Esophagus (tissue), 2 donors: ENCODE measurements at regions not wholly inside any gene's neighbourhood (a gene's known extent, or its start where the extent isn't known, plus 50 kb on each side); places are given as distances from the start of the nearest gene placed in this dataset.
"Not testable (repeated sequence)": the region's sequence is repeated elsewhere in the genome, so short reads cannot be mapped to it uniquely, and the experiment has no call there.

Experiments
- H3K27ac ChIP-seq, 2 donors: one replicate each; pipeline ENCODE4 v1.5.1; 2013; ENCODE audit warnings: low read depth in 2 of 2, mild to moderate bottlenecking in 2 of 2, inconsistent platforms in 1 of 2, low read length in 1 of 2, moderate library complexity in 1 of 2
- H3K27me3 ChIP-seq, 2 donors: one replicate each; pipeline ENCODE4 v1.6.1; 2013; ENCODE audit warnings: low read length in 2 of 2, control low read depth in 1 of 2, mild to moderate bottlenecking in 1 of 2; ENCODE audit not compliant: insufficient read depth in 2 of 2, control insufficient read depth in 1 of 2
- H3K36me3 ChIP-seq, 2 donors: one replicate each; pipeline ENCODE4 v1.6.1; 2013; ENCODE audit warnings: low read length in 1 of 2; ENCODE audit not compliant: control insufficient read depth in 2 of 2, insufficient read depth in 2 of 2
- H3K4me1 ChIP-seq, 2 donors: one replicate each; pipeline ENCODE4 v1.6.1; 2013; ENCODE audit warnings: low read length in 1 of 2; ENCODE audit not compliant: control insufficient read depth in 2 of 2, insufficient read depth in 2 of 2
- H3K4me3 ChIP-seq, 2 donors: one replicate each; pipeline ENCODE4 v1.5.1; 2013; ENCODE audit warnings: low read length in 2 of 2, mild to moderate bottlenecking in 2 of 2, low read depth in 1 of 2, moderate library complexity in 1 of 2
- H3K9me3 ChIP-seq, 2 donors: one replicate each; pipeline ENCODE4 v1.6.1; 2013; ENCODE audit warnings: mild to moderate bottlenecking in 2 of 2, low read depth in 1 of 2, low read length in 1 of 2, moderate library complexity in 1 of 2; ENCODE audit not compliant: control insufficient read depth in 2 of 2, insufficient read depth in 1 of 2
- WGBS, 2 donors: extraction: QIAGEN DNeasy Blood & Tissue Kit; methylation state at CpG; one replicate each; pipeline ENCODE4 v1.1.7; 2013; 5-methylcytosine and 5-hydroxymethylcytosine counted together
- donor health status: healthy with polysubstance abuse.
- donor health status: Bipolar disorder and iron deficiency.

GRCh38 chr12:67716817-67717216, 68.3 kb downstream of the DYRK2 start:
- 27 to 32% methylated on average over 1 of the region's 1 CpG for WGBS, 2 donors
- Histone ChIP-seq H3K4me3 (no peak overlapping the region), H3K27ac (no peak overlapping the region)

DNA sequence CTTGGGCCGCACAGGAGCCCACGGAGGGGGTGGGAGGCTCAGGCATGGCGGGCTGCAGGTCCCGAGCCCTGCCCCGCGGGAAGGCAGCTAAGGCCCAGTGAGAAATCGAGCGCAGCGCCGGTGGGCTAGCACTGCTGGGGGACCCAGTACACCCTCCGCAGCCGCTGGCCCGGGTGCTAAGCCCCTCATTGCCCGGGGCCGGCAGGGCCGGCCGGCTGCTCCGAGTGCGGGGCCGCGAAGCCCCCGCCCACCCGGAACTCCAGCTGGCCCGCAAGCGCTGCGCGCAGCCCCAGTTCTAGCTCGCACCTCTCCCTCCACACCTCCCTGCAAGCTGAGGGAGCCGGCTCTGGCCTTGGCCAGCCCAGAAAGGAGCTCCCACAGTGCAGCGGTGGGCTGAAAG, 70.8 kb downstream of the DYRK2 start:
- WGBS, 2 donors = 68 to 82% methylated on average over 19 to 23 of the region's 30 CpGs
- not testable (repeated sequence) for H3K9me3 ChIP-seq, H3K27ac ChIP-seq, H3K4me1 ChIP-seq, H3K27me3 ChIP-seq, H3K36me3 ChIP-seq, H3K4me3 ChIP-seq

More at GRCh38 chr12:67716817-67717216, 68.3 kb downstream of the DYRK2 start:
- Histone ChIP-seq H3K27me3 (no peaks in the 10 kb centered on the region), H3K4me1 (no peaks in the 10 kb centered on the region), H3K36me3 (no peaks in the 10 kb centered on the region), H3K9me3 (no peaks in the 10 kb centered on the region)

DNA sequence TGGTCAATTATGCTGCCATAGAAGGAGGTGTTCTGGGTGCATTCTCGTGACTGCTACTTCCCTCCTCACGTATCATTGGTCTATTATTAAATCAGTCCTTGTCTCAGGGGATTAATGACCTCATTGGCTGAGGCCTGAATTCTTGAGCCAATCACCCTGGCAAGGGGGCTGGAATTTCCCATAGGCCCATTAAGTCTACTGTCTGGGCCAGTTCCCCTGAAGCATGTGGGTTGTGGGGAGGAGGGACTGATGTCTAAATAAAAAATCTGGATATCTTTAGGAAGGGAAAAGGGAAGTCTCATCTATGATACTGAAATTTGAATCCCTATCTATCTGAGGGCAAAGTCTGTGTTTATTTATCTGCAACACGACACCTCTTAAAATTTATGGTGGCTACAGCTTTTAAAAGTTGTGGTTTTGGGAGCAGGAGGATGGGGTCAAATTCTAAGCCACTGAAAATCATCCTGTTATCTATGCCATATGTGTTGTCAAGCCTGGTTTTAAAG, 71.9 kb downstream of the DYRK2 start:
- Histone ChIP-seq H3K9me3 (no peaks in the 10 kb centered on the region), H3K27ac (no peak overlapping the region), H3K4me3 (no peak overlapping the region), H3K4me1 (no peaks in the 10 kb centered on the region), H3K36me3 (no peaks in the 10 kb centered on the region), H3K27me3 (no peaks in the 10 kb centered on the region)
- WGBS, 2 donors = 58 to 60% methylated on average over 3 of the region's 3 CpGs

GRCh38 chr12:67721248-67721647, 72.7 kb downstream of the DYRK2 start:
- Histone ChIP-seq H3K4me3 (no peak overlapping the region), H3K36me3 (no peaks in the 10 kb centered on the region), H3K4me1 (no peaks in the 10 kb centered on the region), H3K27me3 (no peaks in the 10 kb centered on the region), H3K9me3 (no peaks in the 10 kb centered on the region), H3K27ac (no peak overlapping the region)
- 34 to 47% methylated on average over 4 of the region's 4 CpGs for WGBS, 2 donors

GRCh38 chr12:67722296-67722695, 73.8 kb downstream of the DYRK2 start:
- Histone ChIP-seq H3K9me3 (no peaks in the 10 kb centered on the region), H3K36me3 (no peaks in the 10 kb centered on the region), H3K27me3 (no peaks in the 10 kb centered on the region), H3K4me3 (no peak overlapping the region), H3K4me1 (no peaks in the 10 kb centered on the region), H3K27ac (no peak overlapping the region)
- 83 to 89% methylated on average over 1 of the region's 1 CpG for WGBS, 2 donors

GRCh38 chr12:67726868-67727267, 78.3 kb downstream of the DYRK2 start:
- WGBS, 2 donors = 87 to 90% methylated on average over 3 of the region's 3 CpGs
- no peaks in the 10 kb centered on the region for H3K9me3 ChIP-seq
- no peak overlapping the region for H3K4me3 ChIP-seq
- no peaks in the 10 kb centered on the region for H3K4me1 ChIP-seq
- no peak overlapping the region for H3K27ac ChIP-seq
- no peaks in the 10 kb centered on the region for H3K36me3 ChIP-seq
- H3K27me3 ChIP-seq = no peaks in the 10 kb centered on the region

DNA sequence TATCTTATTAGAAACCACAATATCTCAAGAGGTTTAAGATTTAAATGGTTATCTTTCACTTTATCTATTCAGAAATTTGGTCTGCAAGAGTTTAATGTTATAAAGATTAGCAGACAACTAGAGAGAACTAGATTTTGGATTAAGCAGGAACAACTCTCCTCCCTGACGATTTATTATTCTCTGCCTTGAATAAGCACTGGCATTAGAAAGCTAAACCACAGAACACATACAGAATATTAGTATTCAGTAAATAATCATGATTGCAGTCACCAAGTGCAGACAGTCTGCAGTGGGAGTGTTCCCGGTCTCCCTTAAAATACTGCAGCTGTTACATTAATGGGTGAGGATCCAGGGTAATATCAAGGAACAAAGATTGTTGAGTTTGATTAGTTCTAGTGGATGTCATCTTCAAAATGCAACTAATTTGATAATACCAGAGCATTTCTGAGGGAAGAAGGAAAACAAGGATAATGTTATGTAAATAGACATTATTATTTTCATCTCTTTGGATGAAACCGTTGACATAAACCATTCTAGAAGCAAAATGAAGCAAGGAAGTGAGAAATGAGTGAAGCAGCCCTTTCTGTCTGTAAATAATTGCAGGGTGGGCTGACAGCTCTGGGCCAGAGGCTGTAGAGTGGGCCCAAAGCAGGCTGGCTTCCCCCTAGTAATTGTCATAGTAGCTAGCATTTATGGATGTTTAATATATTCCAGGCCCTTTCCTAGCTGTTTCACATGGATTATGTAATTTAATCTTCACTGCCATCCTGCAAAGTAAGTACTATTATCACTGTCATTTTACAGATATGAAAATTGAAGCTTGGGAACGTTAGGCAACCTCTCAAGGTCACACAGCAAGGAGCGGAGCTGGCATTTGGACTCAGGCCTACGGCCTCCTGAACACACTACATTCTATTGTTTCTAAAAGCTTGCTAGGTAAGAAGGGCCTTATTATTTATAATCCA, 79.4 kb downstream of the DYRK2 start:
- Histone ChIP-seq H3K36me3 (no peaks in the 10 kb centered on the region), H3K9me3 (no peaks in the 10 kb centered on the region), H3K27ac (no peak overlapping the region), H3K27me3 (no peaks in the 10 kb centered on the region), H3K4me1 (no peaks in the 10 kb centered on the region), H3K4me3 (no peak overlapping the region)
- WGBS, 2 donors = 78 to 81% methylated on average over 6 of the region's 6 CpGs

- no peaks in the 10 kb centered on the region for H3K36me3 ChIP-seq
- 90 to 96% methylated on average over 4 of the region's 4 CpGs for WGBS, 2 donors
Measured at GRCh38 chr12:67732857-67733256, 84.3 kb downstream of the DYRK2 start.

GRCh38 chr12:67735868-67736267, 87.3 kb downstream of the DYRK2 start:
- Histone ChIP-seq H3K4me3 (no peak overlapping the region), H3K27ac (no peak overlapping the region), H3K36me3 (no peaks in the 10 kb centered on the region), H3K4me1 (no peaks in the 10 kb centered on the region), H3K9me3 (no peaks in the 10 kb centered on the region), H3K27me3 (no peaks in the 10 kb centered on the region)
- 83 to 87% methylated on average over 4 of the region's 4 CpGs for WGBS, 2 donors

More at GRCh38 chr12:67732857-67733256, 84.3 kb downstream of the DYRK2 start:
- Histone ChIP-seq H3K4me3 (no peak overlapping the region), H3K27ac (no peak overlapping the region), H3K9me3 (no peaks in the 10 kb centered on the region), H3K4me1 (no peaks in the 10 kb centered on the region), H3K27me3 (no peaks in the 10 kb centered on the region)

DNA sequence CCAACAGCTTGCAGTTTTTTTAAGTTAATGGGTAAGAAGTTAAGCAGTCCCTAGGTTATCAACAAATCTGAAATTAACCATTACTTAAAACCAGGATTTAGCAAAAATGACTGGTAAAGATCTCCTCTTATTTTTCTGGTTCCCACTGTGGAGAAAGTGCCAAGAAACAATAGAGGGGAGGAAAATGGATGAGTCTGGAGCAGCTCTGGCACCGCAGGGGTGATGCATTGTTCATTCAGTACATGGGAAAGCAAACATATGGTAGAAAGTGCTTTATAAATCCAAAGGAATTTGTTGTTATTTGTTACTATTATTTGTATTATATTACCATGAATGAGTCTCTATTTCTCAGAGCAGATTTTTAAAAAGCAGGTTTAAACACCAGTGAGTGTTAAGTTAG, 92.2 kb downstream of the DYRK2 start:
- no peak overlapping the region for H3K27ac ChIP-seq
- H3K4me1 ChIP-seq = no peaks in the 10 kb centered on the region
- H3K4me3 ChIP-seq = no peak overlapping the region
- H3K9me3 ChIP-seq = no peaks in the 10 kb centered on the region
- WGBS, 2 donors = 58 to 64% methylated on average over 1 of the region's 1 CpG
- H3K27me3 ChIP-seq = peaks cover 0 to 2% of the 10 kb centered on the region in 2 donors
- no peaks in the 10 kb centered on the region for H3K36me3 ChIP-seq
